Neuronal stem cell (in vitro differentiated cells): ENCODE measurements at regions not wholly inside any gene's neighbourhood (a gene's known extent, or its start where the extent isn't known, plus 50 kb on each side); places are given as distances from the start of the nearest gene placed in this dataset.
"Not testable (repeated sequence)": the region's sequence is repeated elsewhere in the genome, so short reads cannot be mapped to it uniquely, and the experiment has no call there.

ENCODE experiments used
- DNase-seq: peaks from one replicate; pipeline ENCODE4 v3.0.0-alpha.2; 2013; ENCODE audit warnings: low spot score
- H2AFZ ChIP-seq: one replicate; pipeline ENCODE4 v1.6.1; 2013; ENCODE audit warnings: mild to moderate bottlenecking, low read length, inconsistent platforms
- H2AK5ac ChIP-seq: 2 replicates; pipeline ENCODE4 v1.6.1; 2013; ENCODE audit warnings: low read depth, mild to moderate bottlenecking, inconsistent platforms, low read length, moderate library complexity, mixed read lengths
- H2BK120ac ChIP-seq: 2 replicates; pipeline ENCODE4 v1.6.1; 2013; ENCODE audit warnings: low read depth, mild to moderate bottlenecking, inconsistent platforms, low read length, moderate library complexity, mixed read lengths
- H2BK12ac ChIP-seq: one replicate; pipeline ENCODE4 v1.6.1; 2013; ENCODE audit warnings: low read length, inconsistent platforms
- H2BK15ac ChIP-seq: 2 replicates; pipeline ENCODE4 v1.6.1; 2013; ENCODE audit warnings: mild to moderate bottlenecking, low read length, inconsistent platforms, mixed read lengths
- H2BK5ac ChIP-seq: one replicate; pipeline ENCODE4 v1.6.1; 2013; ENCODE audit warnings: inconsistent platforms, mild to moderate bottlenecking, low read length, moderate library complexity
- H3K14ac ChIP-seq: one replicate; pipeline ENCODE4 v1.6.1; 2013; ENCODE audit warnings: low read length, inconsistent platforms
- H3K18ac ChIP-seq: 2 replicates; pipeline ENCODE4 v1.6.1; 2013; ENCODE audit warnings: low read length, inconsistent platforms
- H3K23ac ChIP-seq: 2 replicates; pipeline ENCODE4 v1.6.1; 2013; ENCODE audit warnings: low read depth, mild to moderate bottlenecking, mixed read lengths, low read length, inconsistent platforms; ENCODE audit not compliant: poor library complexity
- H3K27ac ChIP-seq: replicated peaks from 3 replicates; pipeline ENCODE4 v1.5.1; 2013; ENCODE audit warnings: low read length, inconsistent platforms
- H3K27me3 ChIP-seq, 3 experiments: 2 replicates each; pipeline ENCODE4 v1.6.1; 2013; ENCODE audit warnings: low read length in 3 of 3, mild to moderate bottlenecking in 2 of 3, inconsistent platforms in 1 of 3, low read depth in 1 of 3, mixed read lengths in 1 of 3, moderate library complexity in 1 of 3; ENCODE audit not compliant: control insufficient read depth in 3 of 3, insufficient read depth in 3 of 3
- H3K36me3 ChIP-seq, 2 donors: replicated peaks in 1 of 2; 2 replicates each; pipeline ENCODE4 v1.6.1; 2013; ENCODE audit warnings: low read length in 2 of 2; ENCODE audit not compliant: control insufficient read depth in 2 of 2, insufficient read depth in 2 of 2
- H3K4ac ChIP-seq: 2 replicates; pipeline ENCODE4 v1.6.1; 2013; ENCODE audit warnings: inconsistent platforms, mild to moderate bottlenecking, low read length, moderate library complexity
- H3K4me1 ChIP-seq, 2 donors: 1 replicate in 1 of 2; 2 replicates in 1 of 2; pipeline ENCODE4 v1.6.1; 2013; ENCODE audit warnings: low read length in 2 of 2, low read depth in 1 of 2; ENCODE audit not compliant: control insufficient read depth in 2 of 2, insufficient read depth in 1 of 2
- H3K4me2 ChIP-seq: one replicate; pipeline ENCODE4 v1.6.1; 2013; ENCODE audit warnings: mild to moderate bottlenecking, low read length, inconsistent platforms; ENCODE audit not compliant: insufficient read depth, poor library complexity, severe bottlenecking
- H3K4me3 ChIP-seq, 2 donors: 2 replicates each; pipeline ENCODE4 v1.5.1; 2013; ENCODE audit warnings: low read length in 2 of 2, mild to moderate bottlenecking in 2 of 2, inconsistent platforms in 1 of 2, moderate library complexity in 1 of 2
- H3K79me1 ChIP-seq: one replicate; pipeline ENCODE4 v1.6.1; 2013; ENCODE audit warnings: low read depth, mild to moderate bottlenecking, inconsistent platforms, low read length, moderate library complexity
- H3K9ac ChIP-seq: one replicate; pipeline ENCODE4 v1.6.1; 2013; ENCODE audit warnings: mild to moderate bottlenecking, low read depth, low read length, inconsistent platforms; ENCODE audit not compliant: poor library complexity
- H3K9me3 ChIP-seq, 2 donors: replicated peaks in 1 of 2; 2 replicates each; pipeline versions ENCODE3 to v1.6.1; 2013; ENCODE audit warnings: low read length in 2 of 2, mild to moderate bottlenecking in 2 of 2, inconsistent platforms in 1 of 2, low read depth in 1 of 2, mixed read lengths in 1 of 2, moderate library complexity in 1 of 2; ENCODE audit not compliant: control insufficient read depth in 2 of 2, insufficient read depth in 1 of 2
- H4K8ac ChIP-seq: one replicate; pipeline ENCODE4 v1.6.1; 2013; ENCODE audit warnings: low read depth, mild to moderate bottlenecking, inconsistent platforms, low read length, moderate library complexity
- H4K91ac ChIP-seq: one replicate; pipeline ENCODE4 v1.6.1; 2013; ENCODE audit warnings: low read length, low read depth, mild to moderate bottlenecking, inconsistent platforms; ENCODE audit not compliant: poor library complexity
- WGBS, 2 donors: extraction: QIAGEN DNeasy Blood & Tissue Kit; methylation state at CpG; one replicate each; pipeline ENCODE4 v1.1.7; 2013; ENCODE audit warnings: missing lambda C conversion rate in 2 of 2, mixed read lengths in 1 of 2; ENCODE audit not compliant: insufficient read length in 2 of 2, insufficient replicate concordance in 1 of 2; ENCODE audit errors: extremely low coverage in 2 of 2; 5-methylcytosine and 5-hydroxymethylcytosine counted together

GRCh38 chr7:56370208-56370872 lies 254.1 kb upstream of the NUPR2 start:
- not testable (repeated sequence) for H2AFZ ChIP-seq, H3K4ac ChIP-seq, H3K9me3 ChIP-seq, H3K23ac ChIP-seq, H3K36me3 ChIP-seq, H3K27me3 ChIP-seq, H3K4me3 ChIP-seq, H2BK120ac ChIP-seq, H3K9ac ChIP-seq, H4K91ac ChIP-seq, H2BK15ac ChIP-seq, DNase-seq, H3K18ac ChIP-seq, H3K14ac ChIP-seq, H3K79me1 ChIP-seq, H4K8ac ChIP-seq, H3K27ac ChIP-seq, H2BK5ac ChIP-seq, H3K4me2 ChIP-seq, H2BK12ac ChIP-seq, H3K4me1 ChIP-seq, H2AK5ac ChIP-seq
- no CpG with 5 or more reads among the region's 43 CpGs for WGBS, 2 donors

GRCh38 chr7:56367914-56368313 lies 251.7 kb upstream of the NUPR2 start:
- WGBS, 2 donors: no CpG with 5 or more reads among the region's 19 CpGs

GRCh38 chr7:56367411-56367810 lies 251.2 kb upstream of the NUPR2 start:
- not testable (repeated sequence) for H2BK15ac ChIP-seq, H3K27ac ChIP-seq, H3K27me3 ChIP-seq, H2AK5ac ChIP-seq, DNase-seq, H3K9me3 ChIP-seq, H3K18ac ChIP-seq, H3K23ac ChIP-seq, H2AFZ ChIP-seq, H3K36me3 ChIP-seq, H3K4me3 ChIP-seq, H3K9ac ChIP-seq, H3K79me1 ChIP-seq, H3K14ac ChIP-seq, H2BK5ac ChIP-seq, H2BK120ac ChIP-seq, H3K4ac ChIP-seq, H3K4me1 ChIP-seq, H2BK12ac ChIP-seq, H4K8ac ChIP-seq, H3K4me2 ChIP-seq, H4K91ac ChIP-seq
- WGBS, 2 donors: no CpG with 5 or more reads among the region's 24 CpGs

More at GRCh38 chr7:56367914-56368313, 251.7 kb upstream of the NUPR2 start:
- H3K9ac ChIP-seq, H4K8ac ChIP-seq, H4K91ac ChIP-seq, H3K23ac ChIP-seq, H2AK5ac ChIP-seq, H3K27me3 ChIP-seq, H2BK15ac ChIP-seq, H3K79me1 ChIP-seq, H2BK5ac ChIP-seq, H3K4ac ChIP-seq, H2BK12ac ChIP-seq, H3K36me3 ChIP-seq, DNase-seq, H3K9me3 ChIP-seq, H2AFZ ChIP-seq, H3K4me1 ChIP-seq, H3K27ac ChIP-seq, H3K4me3 ChIP-seq, H3K4me2 ChIP-seq, H2BK120ac ChIP-seq, H3K18ac ChIP-seq, H3K14ac ChIP-seq: not testable (repeated sequence)

- H3K27ac ChIP-seq, H2AK5ac ChIP-seq, H2BK12ac ChIP-seq, DNase-seq, H3K27me3 ChIP-seq, H3K18ac ChIP-seq, H3K9me3 ChIP-seq, H3K4ac ChIP-seq, H2BK5ac ChIP-seq, H3K4me1 ChIP-seq, H3K4me3 ChIP-seq, H3K4me2 ChIP-seq, H3K79me1 ChIP-seq, H3K23ac ChIP-seq, H3K14ac ChIP-seq, H2AFZ ChIP-seq, H4K8ac ChIP-seq, H4K91ac ChIP-seq, H2BK120ac ChIP-seq, H2BK15ac ChIP-seq, H3K36me3 ChIP-seq, H3K9ac ChIP-seq: not testable (repeated sequence)
- no CpG with 5 or more reads among the region's 22 CpGs for WGBS, 2 donors
Measured at GRCh38 chr7:56366701-56367100, 250.5 kb upstream of the NUPR2 start.
